ENCODE measurements at regions not wholly inside any gene's neighbourhood (a gene's known extent, or its start where the extent isn't known, plus 50 kb on each side); places are given as distances from the start of the nearest gene placed in this dataset.

- TF ChIP-seq CTCF (tag by site-specific recombination; IDR thresholded peaks at IDR 0.05) (no peak), ZNF423 (tag by site-specific recombination; IDR thresholded peaks at IDR 0.05) (no peak), PBX3 (CRISPR knock-in tag; IDR thresholded peaks at IDR 0.05) (no peak), ZNF274 (IDR thresholded peaks at IDR 0.05; ENCODE audit: low read length) (no peak), ZNF274 (tag by site-specific recombination; IDR thresholded peaks at IDR 0.05; ENCODE audit: borderline replicate concordance) (no peak), ZNF529 (tag by site-specific recombination; IDR thresholded peaks at IDR 0.05; ENCODE audit: insufficient replicate concordance) (no peak), ZNF311 (tag by site-specific recombination; IDR thresholded peaks at IDR 0.05; ENCODE audit: borderline replicate concordance) (no peak), ZNF398 (tag by site-specific recombination; IDR thresholded peaks at IDR 0.05) (no peak), ZSCAN16 (tag by site-specific recombination; IDR thresholded peaks at IDR 0.05) (no peak)
These were observed 656.0 kb upstream of the MDGA2 start for GRCh38 chr14:48331421-48331820.
